Stromal cell of bone marrow (primary cell): ENCODE measurements at regions not wholly inside any gene's neighbourhood (a gene's known extent, or its start where the extent isn't known, plus 50 kb on each side); places are given as distances from the start of the nearest gene placed in this dataset.
"Not testable (repeated sequence)": the region's sequence is repeated elsewhere in the genome, so short reads cannot be mapped to it uniquely, and the experiment has no call there.

Source experiments
- DNase-seq: peaks from one replicate; pipeline ENCODE4 v3.0.0-alpha.2; 2012; ENCODE audit warnings: low read depth

- DNase-seq: no peak
Observed at GRCh38 chr14:37650356-37651037, 55.1 kb downstream of the TTC6 start.

GRCh38 chr14:37652042-37652441 lies 56.6 kb downstream of the TTC6 start:
- no peak for DNase-seq

- DNase-seq: no peak
Observed at GRCh38 chr14:37655418-37655817, 60.0 kb downstream of the TTC6 start.

- DNase-seq: no peak
Observed at GRCh38 chr14:37658156-37658555, 62.7 kb downstream of the TTC6 start.

- DNase-seq: no peak
Observed at GRCh38 chr14:37663498-37663897, 68.1 kb downstream of the TTC6 start.

- DNase-seq: no peak
Observed at GRCh38 chr14:37665479-37665878, 70.0 kb downstream of the TTC6 start.

GRCh38 chr14:37665951-37666350 lies 70.5 kb downstream of the TTC6 start:
- DNase-seq: no peak

GRCh38 chr14:37668646-37669045 lies 73.2 kb downstream of the TTC6 start:
- no peak for DNase-seq

- no peak for DNase-seq
Observed at GRCh38 chr14:37669242-37669641, 73.8 kb downstream of the TTC6 start.

- DNase-seq: no peak
Observed at GRCh38 chr14:37673439-37673838, 78.0 kb downstream of the TTC6 start.

- DNase-seq: no peak
Observed at GRCh38 chr14:37678916-37679315, 83.5 kb downstream of the TTC6 start.

GRCh38 chr14:37681486-37681885 lies 86.1 kb downstream of the TTC6 start:
- DNase-seq: no peak

- DNase-seq: not testable (repeated sequence)
Observed at GRCh38 chr14:37692680-37693079, 97.3 kb downstream of the TTC6 start.

- not testable (repeated sequence) for DNase-seq
Observed at GRCh38 chr14:37693420-37693819, 98.0 kb downstream of the TTC6 start.

GRCh38 chr14:37695866-37696265 lies 100.4 kb downstream of the TTC6 start:
- DNase-seq: no peak

- no peak for DNase-seq
Observed at GRCh38 chr14:37697489-37698121, 102.2 kb downstream of the TTC6 start.

- DNase-seq: no peak
Observed at GRCh38 chr14:37698840-37699777, 103.7 kb downstream of the TTC6 start.

- no peak for DNase-seq
Observed at GRCh38 chr14:37707716-37708115, 112.3 kb downstream of the TTC6 start.

- DNase-seq: no peak
Observed at GRCh38 chr14:37708481-37708880, 113.1 kb downstream of the TTC6 start.

GRCh38 chr14:37709419-37710195 lies 114.2 kb downstream of the TTC6 start:
- no peak for DNase-seq

GRCh38 chr14:37711356-37711830 lies 116.0 kb downstream of the TTC6 start:
- no peak for DNase-seq
